HG02798 (cell line): ENCODE measurements at regions not wholly inside any gene's neighbourhood (a gene's known extent, or its start where the extent isn't known, plus 50 kb on each side); places are given as distances from the start of the nearest gene placed in this dataset.

Experiments
- ATAC-seq: cut with Tn5 transposase; IDR thresholded peaks from one replicate; pipeline ENCODE4 v1.9.1; 2021; ENCODE audit warnings: mild to moderate bottlenecking; ENCODE audit not compliant: unreplicated experiment, poor library complexity

- no peak for ATAC-seq
Measured at GRCh38 chr13:50584856-50585580, 258.5 kb downstream of the DLEU7 start.

DNA sequence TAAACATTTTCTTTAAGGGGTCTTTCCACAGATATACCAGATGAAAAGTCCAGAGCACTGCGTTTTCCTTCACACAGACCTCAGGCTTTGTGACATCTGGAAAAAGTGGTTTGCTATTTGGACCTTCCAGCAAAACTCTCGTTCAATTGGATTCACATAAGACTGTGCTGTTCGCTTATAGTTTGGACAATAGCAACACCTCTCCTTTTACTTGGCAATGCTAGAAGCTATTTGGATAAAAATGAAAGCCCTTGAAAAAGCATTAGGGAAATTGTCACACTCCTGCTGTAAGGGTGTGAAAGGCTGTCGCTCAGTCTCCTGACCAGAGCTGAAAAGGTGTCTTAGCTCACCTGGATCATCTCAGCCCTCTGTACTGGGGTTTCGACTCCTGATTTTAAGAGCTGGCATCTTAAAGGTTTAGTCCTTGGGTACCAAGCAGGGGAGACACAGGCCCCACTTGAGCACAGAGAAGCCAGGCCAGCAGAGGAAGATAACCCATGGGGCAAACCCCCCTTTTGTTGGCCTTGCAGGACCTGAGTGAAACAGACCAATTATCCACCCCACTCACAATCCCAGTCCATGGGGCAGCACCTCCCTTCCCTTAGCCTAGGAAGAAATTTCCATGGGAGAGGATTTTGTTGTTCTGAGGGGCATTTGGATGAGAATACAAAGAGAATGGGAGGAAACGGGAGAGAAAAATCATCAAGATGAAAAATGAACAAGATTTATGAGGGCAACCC lies 257.6 kb downstream of the DLEU7 start:
- ATAC-seq: no peak

DNA sequence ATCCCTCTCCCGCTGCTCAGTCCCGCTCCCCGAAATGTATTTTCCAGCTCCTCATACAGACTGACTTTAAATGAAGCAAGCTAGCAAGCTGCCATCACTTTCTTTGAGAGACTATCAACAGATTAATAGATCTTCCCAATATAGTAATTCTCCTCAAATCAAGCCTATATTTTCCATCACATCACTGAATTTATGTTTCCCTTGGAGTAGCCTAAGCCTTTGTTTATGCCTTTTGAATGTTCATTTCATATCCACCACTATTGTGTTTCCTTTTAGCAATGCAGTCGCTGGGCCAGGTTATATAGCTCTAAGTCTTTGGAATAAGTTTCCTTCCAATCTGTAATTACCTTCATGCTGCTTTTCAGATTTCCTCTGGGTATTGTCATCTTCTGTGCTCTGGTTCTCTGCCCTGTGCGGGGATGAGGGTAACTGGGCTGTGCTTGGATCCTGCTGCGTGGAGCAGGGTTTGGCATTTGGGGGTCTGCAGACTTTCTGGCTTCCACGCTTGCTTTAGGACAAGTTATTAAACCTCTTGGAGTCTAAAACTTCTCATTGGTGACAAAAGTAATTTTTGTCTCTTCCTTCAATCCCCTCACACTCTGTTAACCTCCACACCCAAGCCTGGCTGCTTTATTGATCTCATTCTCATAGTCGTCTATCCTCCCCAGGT lies 256.9 kb downstream of the DLEU7 start:
- no peak for ATAC-seq

DNA sequence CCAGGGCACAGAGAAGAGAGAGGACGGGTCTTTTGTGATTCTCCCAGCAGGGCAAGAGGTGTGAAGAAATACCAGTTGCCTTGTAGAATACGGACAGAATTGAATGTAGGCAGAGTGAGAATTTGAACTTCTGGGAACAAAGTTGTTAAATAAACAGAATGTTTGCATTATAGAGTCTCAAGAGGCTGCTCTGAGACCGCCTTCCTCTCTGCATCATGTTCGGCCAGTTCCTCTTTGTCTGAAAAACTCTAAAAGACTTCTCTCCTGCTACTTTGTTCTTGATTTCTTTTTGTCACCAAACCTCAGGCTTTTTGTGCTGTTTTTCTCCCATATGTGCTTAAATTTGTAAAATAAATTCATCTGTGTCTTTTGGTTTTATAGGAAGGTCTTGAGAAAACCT lies 256.4 kb downstream of the DLEU7 start:
- ATAC-seq: no peak

DNA sequence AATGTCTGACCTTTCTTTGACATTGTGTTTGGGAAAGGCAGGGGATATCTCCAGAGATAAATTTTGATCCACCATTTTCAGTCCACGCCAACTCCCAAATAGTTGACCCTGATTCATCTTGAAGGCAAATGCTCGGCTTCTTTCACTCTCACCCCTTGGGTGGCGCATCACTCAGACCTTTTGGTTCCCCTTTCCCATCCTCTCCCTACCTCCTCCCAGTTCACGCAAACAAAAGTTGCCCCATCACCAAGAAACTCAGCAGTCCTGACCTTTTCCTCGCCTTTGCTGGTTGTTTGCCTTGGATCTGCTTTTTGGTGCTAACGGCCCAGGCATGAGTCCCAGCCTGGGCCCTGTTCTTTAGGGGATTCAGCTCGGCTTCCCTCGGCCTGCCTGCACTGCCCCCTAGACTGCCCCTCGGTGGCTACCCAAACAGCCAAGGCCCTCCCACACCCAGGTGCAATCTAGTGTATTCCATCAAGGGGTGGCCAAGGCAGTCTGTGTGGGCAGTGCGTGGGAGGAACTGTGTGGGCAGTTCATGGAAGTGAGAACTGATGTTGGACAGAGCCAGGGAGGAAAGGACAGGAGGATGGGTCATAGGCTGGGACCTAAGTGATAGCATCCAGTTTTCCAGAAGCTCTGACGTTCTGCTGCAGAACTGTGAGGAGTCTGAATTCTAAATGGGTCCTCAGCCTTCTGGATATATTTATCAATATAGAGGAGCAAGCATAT lies 255.7 kb downstream of the DLEU7 start:
- ATAC-seq: no peak

GRCh38 chr13:50588491-50589130 lies 254.9 kb downstream of the DLEU7 start:
- ATAC-seq: no peak

DNA sequence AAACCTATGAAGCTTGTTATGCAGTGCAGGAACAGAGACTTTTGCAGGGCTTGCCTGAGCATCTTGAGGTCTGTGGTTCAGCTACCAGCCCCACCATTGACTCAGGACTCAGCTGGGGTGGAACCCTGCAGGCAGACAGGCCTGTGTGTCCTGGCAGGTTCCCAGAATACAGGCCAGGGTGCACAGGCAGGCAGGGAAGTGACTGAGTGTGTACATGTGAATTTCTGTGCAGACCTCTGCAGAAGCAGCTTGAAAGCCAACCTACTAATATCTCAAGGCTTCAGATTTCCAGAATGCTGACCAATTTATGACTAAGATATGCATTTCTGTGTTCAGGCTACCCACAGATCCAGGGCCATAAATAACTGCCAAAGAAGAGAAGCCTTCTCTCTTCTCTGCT lies 254.4 kb downstream of the DLEU7 start:
- no peak for ATAC-seq

DNA sequence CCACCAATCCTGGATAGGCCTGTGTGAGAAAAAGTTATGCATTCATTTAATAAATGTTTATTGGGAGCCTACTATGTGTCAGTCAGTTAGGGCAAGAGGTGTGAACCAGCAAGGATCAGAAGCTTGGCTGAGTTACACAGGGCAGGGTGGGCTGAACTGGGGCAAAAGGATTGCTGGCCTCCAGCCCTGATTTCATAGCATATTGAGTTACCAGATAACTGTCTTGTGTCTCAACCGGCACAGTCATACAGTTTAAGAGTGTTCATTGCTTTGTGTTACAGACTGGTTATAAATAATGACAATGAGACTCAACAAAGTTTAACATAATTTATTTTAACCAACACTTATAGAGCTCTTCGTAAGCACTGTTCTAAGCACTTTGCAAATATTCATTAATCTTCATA lies 253.8 kb downstream of the DLEU7 start:
- ATAC-seq: no peak

- ATAC-seq: no peak
Measured at GRCh38 chr13:50592412-50593155, 250.9 kb downstream of the DLEU7 start.

GRCh38 chr13:50593207-50593606 lies 250.3 kb downstream of the DLEU7 start:
- ATAC-seq: no peak

DNA sequence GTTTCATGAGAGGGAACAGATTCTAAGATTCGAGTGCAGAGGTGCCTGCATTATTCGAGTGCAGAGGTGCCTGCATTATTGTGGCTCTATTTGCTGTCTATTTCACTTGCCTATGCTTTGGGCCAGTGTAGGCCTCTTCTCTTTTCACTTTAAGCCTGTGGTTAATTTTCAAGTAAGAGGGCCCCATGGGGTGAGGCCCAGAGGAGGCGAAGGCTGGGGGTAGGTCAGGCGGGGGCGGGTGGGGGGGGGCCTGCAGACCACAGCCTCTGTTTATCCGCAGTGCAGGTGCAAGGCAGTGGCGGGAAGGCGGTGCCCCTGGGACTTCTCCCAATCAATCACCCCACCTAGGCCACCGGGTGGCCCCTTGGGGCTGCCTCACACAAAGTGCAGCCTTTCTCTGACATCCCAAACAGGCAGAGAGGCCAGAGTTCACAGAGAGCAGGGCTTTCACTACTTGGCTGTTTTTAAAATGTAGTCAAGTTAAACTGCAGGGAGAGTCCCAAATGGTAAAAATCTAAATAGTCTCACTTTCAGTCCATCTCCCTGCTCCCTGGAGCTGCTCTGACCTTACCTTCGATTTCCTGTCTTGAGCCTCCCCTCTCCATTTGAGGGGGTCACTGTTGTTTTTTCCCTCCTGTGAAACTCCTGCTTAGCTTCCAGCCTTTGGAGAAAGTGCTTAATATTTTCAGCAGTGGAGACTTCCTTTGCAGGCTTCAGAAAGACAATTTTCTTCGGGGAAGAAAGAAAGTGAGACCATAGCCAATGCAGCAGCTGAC lies 249.0 kb downstream of the DLEU7 start:
- peak; percentile 91 for ATAC-seq

DNA sequence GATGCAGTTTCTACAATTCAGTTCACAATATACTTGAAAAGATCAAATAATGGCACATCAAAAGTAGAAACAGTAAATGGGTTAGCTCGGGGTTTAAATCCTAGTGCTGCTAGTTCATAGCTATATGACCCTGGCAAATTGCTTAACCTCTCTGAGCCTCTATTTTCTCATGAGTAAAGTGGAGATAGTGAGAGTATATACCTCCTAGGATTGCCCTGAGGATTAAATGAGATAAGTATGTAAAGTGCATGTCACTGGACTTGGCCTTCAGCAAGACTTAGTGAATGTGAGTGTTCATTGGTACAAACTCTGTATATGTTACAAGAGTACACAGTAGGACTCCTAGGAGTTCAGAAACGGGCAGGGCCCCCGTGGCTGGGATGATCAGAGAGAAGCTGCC lies 248.3 kb downstream of the DLEU7 start:
- ATAC-seq: no peak

- no peak for ATAC-seq
Measured at GRCh38 chr13:50596156-50596555, 247.3 kb downstream of the DLEU7 start.

- ATAC-seq: no peak
Measured at GRCh38 chr13:50596776-50597203, 246.7 kb downstream of the DLEU7 start.

GRCh38 chr13:50598338-50598737 lies 245.2 kb downstream of the DLEU7 start:
- ATAC-seq: no peak

DNA sequence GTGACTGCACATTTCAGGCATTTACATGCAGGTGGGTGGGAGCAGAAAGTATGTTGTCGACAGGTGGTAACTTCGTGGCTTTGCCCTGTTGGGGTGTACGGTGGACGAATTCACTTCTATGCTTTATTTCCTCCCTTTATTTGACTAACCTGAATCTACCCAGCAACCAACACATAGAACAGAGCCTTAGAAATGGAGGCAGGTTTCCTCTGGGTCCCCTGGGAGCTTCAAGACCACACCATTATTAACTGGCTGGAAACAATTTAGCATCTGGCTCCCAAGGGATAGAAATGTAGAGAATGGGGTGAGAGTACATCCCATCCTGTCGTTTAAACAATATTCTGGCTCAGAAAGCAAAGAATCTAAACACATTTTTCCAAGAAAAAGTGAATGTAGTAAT lies 244.4 kb downstream of the DLEU7 start:
- no peak for ATAC-seq

GRCh38 chr13:50599927-50600326 lies 243.6 kb downstream of the DLEU7 start:
- ATAC-seq: no peak

- no peak for ATAC-seq
Measured at GRCh38 chr13:50608370-50608769, 235.1 kb downstream of the DLEU7 start.

DNA sequence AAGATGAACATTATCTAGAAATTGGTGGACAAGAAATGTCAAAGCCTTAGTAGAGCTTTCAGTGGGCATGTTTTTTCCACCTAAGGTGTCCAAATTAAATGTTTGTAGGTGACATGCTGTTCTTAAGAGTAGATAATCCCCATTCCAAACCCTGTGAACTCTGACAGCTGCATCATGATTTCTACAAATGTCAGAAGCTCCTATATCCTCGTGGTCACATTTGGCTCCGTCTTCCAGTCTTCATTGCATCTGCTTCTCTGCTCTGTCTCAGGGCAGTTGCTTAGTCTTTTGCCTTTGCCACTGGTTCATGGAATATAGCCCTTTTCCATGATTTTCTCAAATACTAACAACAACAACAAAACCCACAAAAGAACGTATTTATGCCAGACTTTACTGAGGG lies 234.5 kb downstream of the DLEU7 start:
- no peak for ATAC-seq
